ENCODE measurements at regions not wholly inside any gene's neighbourhood (a gene's known extent, or its start where the extent isn't known, plus 50 kb on each side); places are given as distances from the start of the nearest gene placed in this dataset.

DNA sequence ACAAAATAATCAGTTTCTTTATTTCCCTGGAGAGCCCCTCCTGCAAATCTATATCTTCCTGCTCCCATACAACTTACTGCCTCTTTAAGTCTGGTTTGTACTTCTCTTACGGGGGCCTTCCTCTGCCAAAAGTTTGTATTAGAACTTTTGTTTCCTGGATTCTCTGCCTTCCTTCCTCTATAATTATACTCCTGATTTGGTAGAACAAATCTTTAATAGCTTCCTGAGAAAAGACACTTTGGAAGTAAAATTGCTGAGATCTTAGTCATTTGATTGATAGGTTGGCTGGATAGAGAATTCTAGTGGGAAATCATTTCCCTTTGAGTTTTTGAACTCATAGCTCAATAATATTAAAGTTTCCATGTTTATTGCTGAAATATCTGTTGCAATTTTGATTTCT lies 499.2 kb downstream of the RAB38 start:
- POLR2A ChIA-PET: no interaction called here
- H3K4me3 ChIP-seq (ENCODE audit: low read depth, low read length): no peak overlapping the region
- H3K36me3 ChIP-seq (ENCODE audit: control insufficient read depth, insufficient read depth, low read length): no peaks in the 10 kb centered on the region
- CTCF ChIA-PET: interaction anchor here (1.2 kb wide), 1 partner anchor 254 kb away, joined by 3 read pairs; no protein-coding TSS in a partner anchor
- H3K27me3 ChIP-seq (ENCODE audit: control insufficient read depth, insufficient read depth, low read length): no peaks in the 10 kb centered on the region
- DNase-seq (ENCODE audit: low read depth): no peak
- no peak for TF ChIP-seq CTCF (IDR thresholded peaks at IDR 0.05; ENCODE audit: insufficient read depth, low read depth, low read length)

- ChIA-PET CTCF (no interaction called here), POLR2A (no interaction called here)
- DNase-seq (ENCODE audit: low read depth): no peak
These were observed 508.5 kb downstream of the RAB38 start for GRCh38 chr11:87666730-87667129.

GRCh38 chr11:87662287-87662686 lies 513.0 kb downstream of the RAB38 start:
- Histone ChIP-seq H3K36me3 (ENCODE audit: control insufficient read depth, insufficient read depth, low read length) (no peaks in the 10 kb centered on the region), H3K27me3 (ENCODE audit: control insufficient read depth, insufficient read depth, low read length) (no peaks in the 10 kb centered on the region), H3K4me3 (ENCODE audit: low read depth, low read length) (no peak overlapping the region)
- ChIA-PET POLR2A (no interaction called here), CTCF (no interaction called here)
- TF ChIP-seq CTCF (IDR thresholded peaks at IDR 0.05; ENCODE audit: insufficient read depth, low read depth, low read length): no peak
- DNase-seq (ENCODE audit: low read depth): no peak

More at GRCh38 chr11:87666730-87667129, 508.5 kb downstream of the RAB38 start:
- H3K27me3 ChIP-seq (ENCODE audit: control insufficient read depth, insufficient read depth, low read length): no peaks in the 10 kb centered on the region
- no peak for TF ChIP-seq CTCF (IDR thresholded peaks at IDR 0.05; ENCODE audit: insufficient read depth, low read depth, low read length)
- H3K36me3 ChIP-seq (ENCODE audit: control insufficient read depth, insufficient read depth, low read length): no peaks in the 10 kb centered on the region
- no peak overlapping the region for H3K4me3 ChIP-seq (ENCODE audit: low read depth, low read length)

DNA sequence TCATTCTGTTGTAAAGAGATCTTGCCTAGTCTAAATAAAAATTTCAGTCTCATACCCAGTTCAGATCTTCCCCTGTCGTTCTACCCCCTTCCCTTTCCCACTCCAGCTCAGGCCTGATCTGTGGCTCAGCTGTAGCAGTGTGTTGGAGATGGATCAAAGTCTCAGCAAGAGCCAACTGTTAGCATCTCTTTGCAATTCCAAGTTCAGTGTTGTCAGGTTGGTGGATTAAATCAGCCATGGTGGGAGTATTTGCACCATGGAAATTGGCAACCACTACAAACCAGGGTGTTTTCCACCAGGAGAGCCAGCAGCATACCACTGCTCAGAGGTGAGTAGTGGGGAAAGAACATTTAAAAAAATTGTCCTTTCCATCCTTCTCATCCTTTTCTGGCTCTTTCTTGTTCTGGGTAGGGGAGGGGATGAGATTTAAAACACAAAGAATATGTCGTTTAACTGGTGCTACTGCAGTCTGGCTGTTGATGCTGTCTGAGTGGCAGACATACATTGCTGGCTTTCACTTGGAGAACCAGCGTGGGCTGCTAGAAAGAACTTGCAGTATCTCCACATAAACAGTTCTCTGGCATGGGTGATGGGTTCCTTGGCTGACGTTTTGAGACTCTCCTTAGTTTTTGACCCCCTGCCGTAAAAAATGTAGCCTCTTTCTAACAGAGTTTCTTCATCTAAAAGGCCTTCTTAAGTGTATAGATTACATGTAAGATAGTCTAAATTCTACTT lies 514.1 kb downstream of the RAB38 start:
- Histone ChIP-seq H3K27me3 (ENCODE audit: control insufficient read depth, insufficient read depth, low read length) (no peaks in the 10 kb centered on the region), H3K36me3 (ENCODE audit: control insufficient read depth, insufficient read depth, low read length) (no peaks in the 10 kb centered on the region), H3K4me3 (ENCODE audit: low read depth, low read length) (no peak overlapping the region)
- TF ChIP-seq CTCF (IDR thresholded peaks at IDR 0.05; ENCODE audit: insufficient read depth, low read depth, low read length): no peak
- CTCF ChIA-PET: no interaction called here
- POLR2A ChIA-PET: no interaction called here
- no peak for DNase-seq (ENCODE audit: low read depth)

GRCh38 chr11:87659807-87660206 lies 515.4 kb downstream of the RAB38 start:
- no peak overlapping the region for H3K4me3 ChIP-seq (ENCODE audit: low read depth, low read length)
- no peaks in the 10 kb centered on the region for H3K36me3 ChIP-seq (ENCODE audit: control insufficient read depth, insufficient read depth, low read length)
- DNase-seq (ENCODE audit: low read depth): no peak
- no peaks in the 10 kb centered on the region for H3K27me3 ChIP-seq (ENCODE audit: control insufficient read depth, insufficient read depth, low read length)
- TF ChIP-seq CTCF (IDR thresholded peaks at IDR 0.05; ENCODE audit: insufficient read depth, low read depth, low read length): no peak
- ChIA-PET CTCF (no interaction called here), POLR2A (no interaction called here)
